ENCODE measurements at regions not wholly inside any gene's neighbourhood (a gene's known extent, or its start where the extent isn't known, plus 50 kb on each side); places are given as distances from the start of the nearest gene placed in this dataset.

DNA sequence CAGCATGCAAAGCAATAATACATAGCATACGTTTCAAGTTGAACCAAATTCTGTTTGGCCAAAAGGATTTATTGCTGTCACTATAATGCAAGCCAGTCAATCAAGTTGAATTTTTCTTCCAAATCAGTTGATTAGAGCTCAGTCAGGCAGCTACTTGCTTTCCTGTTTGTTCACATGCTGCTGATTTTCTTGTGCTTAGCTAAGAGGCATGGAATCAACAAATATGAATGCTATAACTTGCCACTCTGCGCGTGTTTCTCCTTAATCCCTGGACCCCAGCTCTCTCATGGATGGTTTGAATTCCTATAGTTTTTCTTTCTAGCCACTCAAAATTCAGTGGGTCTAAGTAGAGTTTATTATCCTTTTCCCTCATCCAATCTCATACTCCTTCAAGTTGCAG, 311.3 kb downstream of the KLF5 start:
- TF ChIP-seq IRF2 (CRISPR knock-in tag; IDR thresholded peaks at IDR 0.05; ENCODE audit: borderline replicate concordance, low read depth) (no peak), JUN (CRISPR knock-in tag; IDR thresholded peaks at IDR 0.05) (no peak), ZNF423 (CRISPR knock-in tag; IDR thresholded peaks at IDR 0.05) (no peak), TCF7 (CRISPR knock-in tag; IDR thresholded peaks at IDR 0.05; ENCODE audit: low read depth) (no peak)
- TF ChIP-seq, protein P1, sequence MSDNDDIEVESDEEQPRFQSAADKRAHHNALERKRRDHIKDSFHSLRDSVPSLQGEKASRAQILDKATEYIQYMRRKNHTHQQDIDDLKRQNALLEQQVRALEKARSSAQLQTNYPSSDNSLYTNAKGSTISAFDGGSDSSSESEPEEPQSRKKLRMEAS (CRISPR knock-in tag; IDR thresholded peaks at IDR 0.05) = no peak
- TF ChIP-seq, protein P2, sequence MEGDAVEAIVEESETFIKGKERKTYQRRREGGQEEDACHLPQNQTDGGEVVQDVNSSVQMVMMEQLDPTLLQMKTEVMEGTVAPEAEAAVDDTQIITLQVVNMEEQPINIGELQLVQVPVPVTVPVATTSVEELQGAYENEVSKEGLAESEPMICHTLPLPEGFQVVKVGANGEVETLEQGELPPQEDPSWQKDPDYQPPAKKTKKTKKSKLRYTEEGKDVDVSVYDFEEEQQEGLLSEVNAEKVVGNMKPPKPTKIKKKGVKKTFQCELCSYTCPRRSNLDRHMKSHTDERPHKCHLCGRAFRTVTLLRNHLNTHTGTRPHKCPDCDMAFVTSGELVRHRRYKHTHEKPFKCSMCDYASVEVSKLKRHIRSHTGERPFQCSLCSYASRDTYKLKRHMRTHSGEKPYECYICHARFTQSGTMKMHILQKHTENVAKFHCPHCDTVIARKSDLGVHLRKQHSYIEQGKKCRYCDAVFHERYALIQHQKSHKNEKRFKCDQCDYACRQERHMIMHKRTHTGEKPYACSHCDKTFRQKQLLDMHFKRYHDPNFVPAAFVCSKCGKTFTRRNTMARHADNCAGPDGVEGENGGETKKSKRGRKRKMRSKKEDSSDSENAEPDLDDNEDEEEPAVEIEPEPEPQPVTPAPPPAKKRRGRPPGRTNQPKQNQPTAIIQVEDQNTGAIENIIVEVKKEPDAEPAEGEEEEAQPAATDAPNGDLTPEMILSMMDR (IDR thresholded peaks at IDR 0.05) = no peak

All from WTC11 (cell line).